ENCODE measurements at regions not wholly inside any gene's neighbourhood (a gene's known extent, or its start where the extent isn't known, plus 50 kb on each side); places are given as distances from the start of the nearest gene placed in this dataset.

- TF ChIP-seq CTCF (conservative IDR thresholded peaks at IDR 0.05 in 1 of 2, IDR thresholded peaks at IDR 0.05 in 1 of 2; ENCODE audit: extremely low read depth in 1 of 2, insufficient read depth in 1 of 2, low read depth in 1 of 2, low read length in 2 of 2) (no peak), EZH2 (IDR thresholded peaks at IDR 0.05; ENCODE audit: borderline replicate concordance, low read length) (no peak)
Measured at GRCh38 chr13:60869225-60869624, 472.2 kb downstream of the TDRD3 start.

All from mammary epithelial cell (primary cell).